GM06990 (cell line): ENCODE measurements at regions not wholly inside any gene's neighbourhood (a gene's known extent, or its start where the extent isn't known, plus 50 kb on each side); places are given as distances from the start of the nearest gene placed in this dataset.

ENCODE experiments used
- DNase-seq: peaks from one replicate; pipeline ENCODE4 v3.0.0-alpha.2; 2011; ENCODE audit not compliant: insufficient read length; ENCODE audit errors: extremely low read depth
- H3K27me3 ChIP-seq: replicated peaks from 2 replicates; pipeline ENCODE4 v1.6.0; 2011; ENCODE audit warnings: low read length; ENCODE audit not compliant: control insufficient read depth, insufficient read depth
- H3K36me3 ChIP-seq: 2 replicates; pipeline ENCODE4 v1.5.1; 2011; ENCODE audit warnings: low read length; ENCODE audit not compliant: control insufficient read depth, insufficient read depth
- H3K4me3 ChIP-seq: replicated peaks from 2 replicates; pipeline ENCODE4 v1.5.1; 2011; ENCODE audit warnings: low read depth, mild to moderate bottlenecking, control low read depth, low read length
- TF ChIP-seq, protein P1 (sequence below): IDR thresholded peaks from 2 replicates; pipeline ENCODE4 v1.5.1; 2011; ENCODE audit warnings: low read length, control low read depth, mild to moderate bottlenecking, inconsistent platforms; ENCODE audit not compliant: insufficient read depth, poor library complexity, severe bottlenecking

DNA sequence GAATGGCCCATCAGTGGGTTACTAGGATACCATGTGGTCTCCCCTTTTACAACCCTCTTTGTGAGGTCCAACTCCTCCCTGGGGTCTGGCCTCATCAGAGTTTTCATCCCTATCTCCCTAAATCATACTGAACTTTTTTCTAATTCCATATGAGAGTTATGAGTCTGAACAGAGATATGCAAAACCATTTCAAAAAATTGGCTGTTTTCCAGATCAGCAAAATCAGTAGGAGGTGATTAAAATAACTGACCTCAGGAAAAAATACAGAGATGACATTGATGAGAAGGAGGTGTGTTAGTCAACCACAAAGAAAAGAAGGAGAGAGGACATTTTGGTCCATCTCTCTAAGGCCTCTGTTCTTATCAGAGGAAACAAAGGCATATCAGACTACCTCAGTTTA is 200.8 kb upstream of the CFAP20DC start:
- no peaks in the 10 kb centered on the region; the same call in 1 of the 2 replicates for H3K27me3 ChIP-seq
- TF ChIP-seq, protein P1, sequence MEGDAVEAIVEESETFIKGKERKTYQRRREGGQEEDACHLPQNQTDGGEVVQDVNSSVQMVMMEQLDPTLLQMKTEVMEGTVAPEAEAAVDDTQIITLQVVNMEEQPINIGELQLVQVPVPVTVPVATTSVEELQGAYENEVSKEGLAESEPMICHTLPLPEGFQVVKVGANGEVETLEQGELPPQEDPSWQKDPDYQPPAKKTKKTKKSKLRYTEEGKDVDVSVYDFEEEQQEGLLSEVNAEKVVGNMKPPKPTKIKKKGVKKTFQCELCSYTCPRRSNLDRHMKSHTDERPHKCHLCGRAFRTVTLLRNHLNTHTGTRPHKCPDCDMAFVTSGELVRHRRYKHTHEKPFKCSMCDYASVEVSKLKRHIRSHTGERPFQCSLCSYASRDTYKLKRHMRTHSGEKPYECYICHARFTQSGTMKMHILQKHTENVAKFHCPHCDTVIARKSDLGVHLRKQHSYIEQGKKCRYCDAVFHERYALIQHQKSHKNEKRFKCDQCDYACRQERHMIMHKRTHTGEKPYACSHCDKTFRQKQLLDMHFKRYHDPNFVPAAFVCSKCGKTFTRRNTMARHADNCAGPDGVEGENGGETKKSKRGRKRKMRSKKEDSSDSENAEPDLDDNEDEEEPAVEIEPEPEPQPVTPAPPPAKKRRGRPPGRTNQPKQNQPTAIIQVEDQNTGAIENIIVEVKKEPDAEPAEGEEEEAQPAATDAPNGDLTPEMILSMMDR: no peak

DNA sequence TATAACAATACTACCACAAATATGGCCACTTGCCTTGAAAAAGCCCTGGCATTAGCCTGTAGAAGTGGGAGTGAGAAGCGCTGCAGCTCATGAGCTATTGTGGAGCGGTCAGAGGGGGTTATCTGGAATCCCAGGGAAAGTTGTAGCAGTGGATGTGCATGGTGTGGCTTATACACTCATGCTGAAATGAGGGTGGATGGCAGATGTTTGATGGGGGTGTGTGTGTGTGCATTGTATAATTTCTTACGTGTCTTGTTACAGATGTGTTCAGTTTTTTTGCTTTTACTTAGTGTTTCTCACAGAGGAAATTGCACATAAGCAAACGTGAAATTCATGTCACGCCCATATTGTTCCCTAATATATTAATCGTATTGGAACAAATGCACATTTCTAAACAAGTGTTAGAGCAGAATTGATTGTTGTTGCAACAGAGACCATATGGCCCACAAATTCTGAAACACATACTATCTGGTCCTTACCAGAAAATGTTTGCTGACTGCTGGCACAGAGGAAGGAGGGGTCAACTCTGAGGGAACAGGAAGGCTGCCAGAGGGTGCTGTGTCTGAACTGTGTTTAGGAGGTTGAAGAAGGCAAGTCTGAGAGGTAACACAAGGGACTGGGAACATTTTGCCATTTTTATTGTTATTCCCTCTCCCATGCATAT is 200.0 kb upstream of the CFAP20DC start:
- no peak for DNase-seq
- H3K27me3 ChIP-seq: no peaks in the 10 kb centered on the region; the same call in 1 of the 2 replicates
- TF ChIP-seq, protein P1: no peak
- H3K36me3 ChIP-seq: no peaks in the 10 kb centered on the region
- H3K4me3 ChIP-seq: no peak overlapping the region

More for the DNA sequence above, 200.8 kb upstream of the CFAP20DC start:
- DNase-seq: no peak
- H3K36me3 ChIP-seq: no peaks in the 10 kb centered on the region
- H3K4me3 ChIP-seq: no peak overlapping the region

DNA sequence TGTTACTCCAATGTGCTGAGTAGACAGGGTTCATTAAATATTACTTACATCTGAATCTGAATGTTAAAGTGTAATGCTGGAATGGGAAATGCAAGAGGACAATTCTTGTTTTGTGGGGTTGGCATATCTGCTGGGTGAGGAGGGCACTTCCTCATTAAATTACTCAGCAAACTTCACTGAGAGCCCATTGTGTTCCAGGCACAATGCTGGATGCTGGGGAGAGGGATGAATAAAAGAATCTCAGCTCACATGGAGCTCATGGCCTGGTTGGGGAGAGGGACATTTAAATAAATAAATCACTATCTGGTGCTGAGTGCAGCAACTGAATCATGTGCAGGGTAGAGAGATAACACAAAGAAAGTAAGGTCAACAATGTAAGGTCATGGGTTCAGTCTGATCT is 199.2 kb upstream of the CFAP20DC start:
- H3K27me3 ChIP-seq: no peaks in the 10 kb centered on the region
- no peak for DNase-seq
- no peak overlapping the region for H3K4me3 ChIP-seq
- H3K36me3 ChIP-seq: no peaks in the 10 kb centered on the region
- TF ChIP-seq, protein P1: no peak

DNA sequence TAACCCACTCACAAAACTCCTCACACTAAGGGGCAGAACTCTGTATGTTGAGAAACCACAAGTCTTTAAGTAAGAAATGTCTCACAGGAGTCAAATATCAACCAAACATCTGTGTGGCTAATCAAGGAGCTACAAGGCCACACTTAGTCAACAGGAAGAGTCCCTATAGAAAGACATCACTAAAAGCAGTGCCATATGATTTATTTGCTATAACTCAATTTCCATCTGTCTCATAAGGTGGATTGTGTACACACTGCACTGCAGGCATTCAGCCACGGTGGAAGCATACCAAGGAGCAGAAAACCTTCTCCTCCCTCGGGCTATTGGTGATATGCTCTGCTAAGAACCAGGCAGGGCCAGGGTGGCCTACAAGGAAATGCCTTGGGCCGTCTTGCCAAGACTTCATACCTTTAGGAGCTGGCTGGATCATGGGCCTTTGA is 197.6 kb upstream of the CFAP20DC start:
- H3K27me3 ChIP-seq: no peaks in the 10 kb centered on the region
- no peaks in the 10 kb centered on the region for H3K36me3 ChIP-seq
- no peak overlapping the region for H3K4me3 ChIP-seq
- TF ChIP-seq, protein P1: no peak
- peak; percentile 56 for DNase-seq

DNA sequence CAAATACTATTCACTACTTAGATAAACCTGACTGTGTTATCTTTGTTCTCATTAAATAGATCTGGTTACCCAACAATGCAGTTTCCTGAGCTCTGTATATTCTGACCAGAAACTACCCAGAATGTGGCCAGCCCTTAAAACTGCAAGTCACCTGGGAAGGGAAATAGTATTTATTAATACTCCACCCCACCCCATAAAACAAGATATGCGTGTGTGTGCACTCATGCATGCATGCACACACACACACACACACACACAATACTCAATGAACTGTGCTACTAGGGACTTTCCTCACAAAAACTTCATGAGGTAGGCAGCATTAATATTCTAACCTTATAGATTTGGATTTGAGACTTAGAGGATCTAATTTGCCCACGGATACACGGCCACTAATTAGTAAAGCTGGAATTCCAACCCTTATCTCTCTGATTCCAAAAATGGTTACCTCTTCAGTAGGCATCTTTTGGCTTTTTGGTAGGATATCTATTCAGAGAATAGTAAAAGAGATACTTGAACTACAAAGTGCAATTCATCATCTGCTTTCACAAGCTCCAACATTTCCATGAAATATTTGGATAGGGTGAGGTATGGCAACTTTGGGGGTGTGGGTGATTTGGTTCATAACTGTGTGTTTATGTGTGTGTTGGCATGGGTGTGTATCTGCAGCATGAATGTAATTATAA is 197.0 kb upstream of the CFAP20DC start:
- TF ChIP-seq, protein P1: no peak
- Histone ChIP-seq H3K36me3 (no peaks in the 10 kb centered on the region), H3K27me3 (no peaks in the 10 kb centered on the region), H3K4me3 (no peak overlapping the region)
- DNase-seq: peak; percentile 68
